HEK293 (cell line): ENCODE measurements at regions not wholly inside any gene's neighbourhood (a gene's known extent, or its start where the extent isn't known, plus 50 kb on each side); places are given as distances from the start of the nearest gene placed in this dataset.
A peak's percentile ranks its signal among the peaks of the same experiment; 100 is the strongest.

Experiments used
- CTCF ChIA-PET: fragments of 350-600 bp; formaldehyde crosslinking; extraction: SDS; loops from one replicate; lab custom pipeline; 2021; ENCODE audit warnings: antibody characterized with exemption; lab: Yijun Ruan, JAX
- POLR2A ChIA-PET: fragments of 300-600 bp; formaldehyde crosslinking; extraction: SDS; loops from one replicate; lab custom pipeline; 2020; ENCODE audit warnings: antibody characterized with exemption, inconsistent platforms; lab: Yijun Ruan, JAX
- H3K27ac ChIP-seq: fragments of 200-500 bp; sonication (Bioruptor generic); 2 replicates; pipeline ENCODE4 v1.5.1; 2014; ENCODE audit warnings: low read depth, low read length, control low read depth, inconsistent platforms; ENCODE audit errors: extremely low read depth
- H3K36me3 ChIP-seq, 2 experiments: fragments of 200-500 bp in 1 of 2; sonication (Bioruptor generic) in 1 of 2; 1 replicate in 1 of 2; 2 replicates in 1 of 2; pipeline ENCODE4 v1.5.1; 2014 to 2017; ENCODE audit warnings: inconsistent platforms in 2 of 2, low read length in 2 of 2; ENCODE audit not compliant: control insufficient read depth in 2 of 2, insufficient read depth in 1 of 2
- H3K4me1 ChIP-seq: fragments of 200-500 bp; sonication (Bioruptor generic); 2 replicates; pipeline ENCODE4 v1.5.1; 2014; ENCODE audit warnings: mild to moderate bottlenecking, low read length, inconsistent platforms; ENCODE audit not compliant: control insufficient read depth, insufficient read depth
- H3K4me3 ChIP-seq: 2 replicates; pipeline ENCODE4 v1.5.1; 2011; ENCODE audit warnings: low read depth, mild to moderate bottlenecking, control low read depth, low read length, moderate library complexity
- H3K9me3 ChIP-seq: fragments of 200-500 bp; sonication (Bioruptor generic); 2 replicates; pipeline ENCODE4 v1.5.1; 2014; ENCODE audit warnings: low read depth, low read length, inconsistent platforms; ENCODE audit not compliant: control insufficient read depth, insufficient read depth
- ATF2 ChIP-seq: fragments of 450-650 bp; formaldehyde crosslinking; IDR thresholded peaks from 2 replicates; pipeline ENCODE4 v1.5.1; 2016; ENCODE audit warnings: missing biosample characterization, missing genetic modification characterization, low read depth
- CTCF ChIP-seq: fragments of 450-650 bp; formaldehyde crosslinking; IDR thresholded peaks from 2 replicates; pipeline ENCODE4 v1.5.1; 2016; ENCODE audit warnings: missing biosample characterization, missing genetic modification characterization
- GLIS1 ChIP-seq: fragments of 450-650 bp; formaldehyde crosslinking; IDR thresholded peaks from 2 replicates; pipeline ENCODE4 v1.5.1; 2016; ENCODE audit warnings: missing biosample characterization, missing genetic modification characterization
- MZF1 ChIP-seq: fragments of 450-650 bp; formaldehyde crosslinking; IDR thresholded peaks from 2 replicates; pipeline ENCODE4 v1.5.1; 2017; ENCODE audit warnings: missing biosample characterization, missing genetic modification characterization, borderline replicate concordance
- PBX3 ChIP-seq: sonication (generic); formaldehyde crosslinking; IDR thresholded peaks from 2 replicates; pipeline ENCODE4 v1.8.1; 2022; ENCODE audit warnings: mild to moderate bottlenecking, moderate library complexity, missing genetic modification reagents
- SCRT1 ChIP-seq: fragments of 450-650 bp; formaldehyde crosslinking; IDR thresholded peaks from 2 replicates; pipeline ENCODE4 v1.5.1; 2016; ENCODE audit warnings: missing biosample characterization, missing genetic modification characterization, borderline replicate concordance
- TSHZ1 ChIP-seq: fragments of 450-650 bp; formaldehyde crosslinking; IDR thresholded peaks from 2 replicates; pipeline ENCODE4 v1.5.1; 2016; ENCODE audit warnings: missing biosample characterization, missing genetic modification characterization, borderline replicate concordance
- ZBTB44 ChIP-seq: fragments of 450-650 bp; IDR thresholded peaks from 2 replicates; pipeline ENCODE4 v1.5.1; 2018; ENCODE audit warnings: missing biosample characterization, mild to moderate bottlenecking, missing genetic modification characterization
- ZNF654 ChIP-seq: fragments of 450-650 bp; formaldehyde crosslinking; IDR thresholded peaks from 2 replicates; pipeline ENCODE4 v1.5.1; 2016; ENCODE audit warnings: low read depth, missing biosample characterization, missing genetic modification characterization
- ZNF707 ChIP-seq: fragments of 450-650 bp; formaldehyde crosslinking; IDR thresholded peaks from 2 replicates; pipeline ENCODE4 v1.5.1; 2016; ENCODE audit warnings: missing biosample characterization, missing genetic modification characterization

- TF ChIP-seq TSHZ1, result 0 out of 2 replicates have a peak, but pooled peaks have one; percentile 9
- no peak for TF ChIP-seq ZNF707 (tag by site-specific recombination)
- peak; percentile 97 for TF ChIP-seq ZBTB44 (tag by site-specific recombination)
- no peak; the same call in 1 of the 2 replicates for TF ChIP-seq MZF1 (tag by site-specific recombination)
- peak; percentile 76; the same call in 1 of the 2 replicates for TF ChIP-seq SCRT1 (tag by site-specific recombination)
- TF ChIP-seq ATF2 (tag by site-specific recombination), result peak; percentile 74; the same call in 1 of the 2 replicates
- peak; percentile 78 for TF ChIP-seq GLIS1
- TF ChIP-seq, all 188 proteins: peak for 51
Measured at GRCh38 chrX:23548164-23548563, 119.1 kb upstream of the PRDX4 start (continued).

GRCh38 chrX:23552303-23552702, 115.0 kb upstream of the PRDX4 start:
- H3K9me3 ChIP-seq, result no peaks in the 10 kb centered on the region
- no peak overlapping the region for H3K27ac ChIP-seq
- no peak for TF ChIP-seq GLIS1
- TF ChIP-seq, all 188 proteins: peak for 0
- Histone ChIP-seq H3K36me3 (no peaks in the 10 kb centered on the region), H3K4me3 (no peak overlapping the region), H3K4me1 (peaks cover 15% of the 10 kb centered on the region)
- ChIA-PET POLR2A (no interaction called here), CTCF (interaction anchor here (0.6 to 1.2 kb wide), 6 partner anchors 150 to 1657 kb away, joined by 3 to 4 read pairs (median 3); no protein-coding TSS in a partner anchor)

- Histone ChIP-seq H3K4me1 (peaks cover 7% of the 10 kb centered on the region), H3K36me3 (no peaks in the 10 kb centered on the region), H3K4me3 (no peak overlapping the region), H3K9me3 (no peaks in the 10 kb centered on the region), H3K27ac (no peak overlapping the region)
- ChIA-PET CTCF (interaction anchor here (0.9 to 2.2 kb wide), 4 partner anchors 14 to 1569 kb away, joined by 3 to 7 read pairs (median 4); no protein-coding TSS in a partner anchor), POLR2A (no interaction called here)
- TF ChIP-seq PBX3 (no peak), ZNF654 (tag by site-specific recombination) (peak; percentile 70), CTCF (no peak)
Measured at GRCh38 chrX:23554304-23554703, 113.0 kb upstream of the PRDX4 start.
